ENCODE measurements at regions not wholly inside any gene's neighbourhood (a gene's known extent, or its start where the extent isn't known, plus 50 kb on each side); places are given as distances from the start of the nearest gene placed in this dataset.
"Not testable (repeated sequence)": the region's sequence is repeated elsewhere in the genome, so short reads cannot be mapped to it uniquely, and the experiment has no call there.

- Histone ChIP-seq H3K27ac (no peak overlapping the region), H3K36me3 (no peaks in the 10 kb centered on the region), H3K27me3 (no peaks in the 10 kb centered on the region), H3K9me3 (no peaks in the 10 kb centered on the region), H3K4me1 (no peaks in the 10 kb centered on the region), H3K4me3 (no peak overlapping the region)
- intact Hi-C loops (cut with DNase I; ENCODE audit: low total_unique reads) (no loop called here), in situ Hi-C loops (cut with MboI; ENCODE audit: low sequenced_read_pairs in 4 of 4) (no loop called here)
- DNase-seq (no peak), ATAC-seq (no peak)
- TF ChIP-seq POLR2A (IDR thresholded peaks at IDR 0.05) (no peak), CTCF (IDR thresholded peaks at IDR 0.05 in 4 of 5, conservative IDR thresholded peaks at IDR 0.05 in 1 of 5) (no peak)
These were observed 186.5 kb downstream of the HIPK3 start for GRCh38 chr11:33443684-33444083.

GRCh38 chr11:33438301-33438700, 181.1 kb downstream of the HIPK3 start:
- ATAC-seq (no peak), DNase-seq (no peak)
- no peaks in the 10 kb centered on the region for H3K27me3 ChIP-seq
- in situ Hi-C loops (cut with MboI; ENCODE audit: low sequenced_read_pairs in 4 of 4): no loop called here
- no peak for TF ChIP-seq POLR2A (IDR thresholded peaks at IDR 0.05)
- no peak for TF ChIP-seq CTCF (IDR thresholded peaks at IDR 0.05 in 4 of 5, conservative IDR thresholded peaks at IDR 0.05 in 1 of 5)
- H3K27ac ChIP-seq: no peak overlapping the region
- no peaks in the 10 kb centered on the region for H3K36me3 ChIP-seq
- intact Hi-C loops (cut with DNase I; ENCODE audit: low total_unique reads): no loop called here
- no peak overlapping the region for H3K4me3 ChIP-seq
- H3K9me3 ChIP-seq: peaks cover 0 to 8% (median 0%) of the 10 kb centered on the region in 3 donors
- H3K4me1 ChIP-seq: no peaks in the 10 kb centered on the region

DNA sequence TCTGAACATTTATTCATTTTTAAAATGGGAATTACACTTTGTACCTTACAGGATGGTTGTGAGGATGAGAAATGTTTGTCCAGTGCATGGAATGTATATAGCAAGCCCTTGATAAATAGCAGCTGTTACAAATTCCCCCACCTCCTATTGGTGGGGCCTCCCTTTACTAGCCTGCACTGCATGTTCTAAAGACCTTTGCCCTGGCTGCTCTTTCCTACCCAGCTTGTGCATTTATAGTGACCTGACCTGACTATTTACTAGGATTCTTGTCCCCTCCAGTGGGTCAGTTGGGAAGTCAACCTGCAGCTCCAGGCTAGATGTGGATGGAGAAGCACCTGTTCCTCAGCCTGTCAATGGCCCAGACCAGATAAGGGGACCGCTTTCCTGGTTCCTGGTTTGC, 180.3 kb downstream of the HIPK3 start:
- in situ Hi-C loops (cut with MboI; ENCODE audit: low sequenced_read_pairs in 4 of 4): no loop called here
- no peak for ATAC-seq
- TF ChIP-seq POLR2A (IDR thresholded peaks at IDR 0.05) (no peak), CTCF (IDR thresholded peaks at IDR 0.05 in 4 of 5, conservative IDR thresholded peaks at IDR 0.05 in 1 of 5) (no peak)
- H3K27me3 ChIP-seq: no peaks in the 10 kb centered on the region
- H3K4me1 ChIP-seq: no peaks in the 10 kb centered on the region
- no peak overlapping the region for H3K27ac ChIP-seq
- DNase-seq: no peak
- H3K4me3 ChIP-seq: no peak overlapping the region
- H3K36me3 ChIP-seq: no peaks in the 10 kb centered on the region
- peaks cover 0 to 8% (median 0%) of the 10 kb centered on the region in 3 donors for H3K9me3 ChIP-seq
- intact Hi-C loops (cut with DNase I; ENCODE audit: low total_unique reads): no loop called here

DNA sequence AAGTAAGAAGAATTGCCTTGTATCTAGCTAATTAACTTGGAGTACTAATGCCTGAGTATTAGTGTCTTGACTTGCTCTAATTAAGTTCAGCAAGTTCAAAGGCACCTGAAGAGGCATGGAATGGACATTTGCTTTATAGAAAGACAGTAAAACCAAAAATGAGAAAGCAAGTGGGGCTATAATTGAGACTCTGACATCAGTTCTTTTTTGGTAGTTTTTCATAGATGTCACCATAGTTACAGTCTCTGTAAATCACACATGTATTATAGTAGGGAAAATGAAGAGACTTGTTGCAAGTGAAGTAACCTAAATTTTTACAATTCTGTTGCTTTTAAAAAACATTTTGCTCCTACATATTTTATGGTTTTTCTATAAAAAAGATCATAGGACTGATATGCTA, 178.0 kb downstream of the HIPK3 start:
- H3K4me3 ChIP-seq: no peak overlapping the region
- no peak overlapping the region for H3K27ac ChIP-seq
- H3K9me3 ChIP-seq: peaks cover 0 to 8% (median 0%) of the 10 kb centered on the region in 3 donors
- intact Hi-C loops (cut with DNase I; ENCODE audit: low total_unique reads) (no loop called here), in situ Hi-C loops (cut with MboI; ENCODE audit: low sequenced_read_pairs in 4 of 4) (no loop called here)
- DNase-seq: no peak
- ATAC-seq: no peak
- TF ChIP-seq CTCF (IDR thresholded peaks at IDR 0.05 in 4 of 5, conservative IDR thresholded peaks at IDR 0.05 in 1 of 5): no peak
- TF ChIP-seq POLR2A (IDR thresholded peaks at IDR 0.05): no peak
- no peaks in the 10 kb centered on the region for H3K27me3 ChIP-seq
- no peaks in the 10 kb centered on the region for H3K36me3 ChIP-seq
- no peaks in the 10 kb centered on the region for H3K4me1 ChIP-seq

DNA sequence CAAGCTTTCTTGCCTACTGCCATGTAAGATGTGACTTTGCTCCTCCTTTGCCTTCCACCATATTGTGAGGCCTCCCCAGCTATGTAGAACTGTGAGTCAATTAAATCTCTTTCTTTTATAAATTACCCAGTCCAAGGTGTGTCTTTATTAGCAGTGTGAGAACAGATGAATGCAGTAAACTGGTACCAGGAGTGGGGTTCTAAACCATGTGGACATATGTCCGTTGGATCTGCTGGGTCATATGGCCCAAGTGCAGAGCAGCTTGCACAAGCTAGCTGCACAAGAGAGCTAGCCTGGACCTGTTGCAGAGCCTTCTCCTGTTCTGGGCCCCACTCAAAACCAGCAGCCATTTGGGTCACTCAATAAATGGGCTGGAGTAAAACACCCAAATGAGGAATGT, 177.1 kb downstream of the HIPK3 start:
- in situ Hi-C loops (cut with MboI; ENCODE audit: low sequenced_read_pairs in 4 of 4): no loop called here

DNA sequence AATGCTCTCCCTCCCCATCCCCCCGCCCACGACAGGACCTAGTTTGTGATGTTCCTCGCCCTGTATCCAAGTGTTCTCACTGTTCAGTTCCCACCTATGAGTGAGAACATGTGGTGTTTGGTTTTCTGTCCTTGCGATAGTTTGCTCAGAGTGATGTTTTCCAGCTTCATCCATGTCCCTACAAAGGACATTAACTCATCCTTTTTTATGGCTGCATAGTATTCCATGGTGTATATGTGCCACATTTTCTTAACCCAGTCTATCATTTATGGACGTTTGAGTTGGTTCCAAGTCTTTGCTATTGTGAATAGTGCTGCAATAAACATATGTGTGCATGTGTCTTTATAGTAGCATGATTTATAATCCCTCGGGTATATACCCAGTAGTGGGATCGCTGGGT, 171.3 kb downstream of the HIPK3 start:
- H3K9me3 ChIP-seq; in situ Hi-C loops (cut with MboI; ENCODE audit: low sequenced_read_pairs in 4 of 4); H3K36me3 ChIP-seq; intact Hi-C loops (cut with DNase I; ENCODE audit: low total_unique reads); ATAC-seq; H3K4me1 ChIP-seq; H3K27me3 ChIP-seq; DNase-seq; H3K27ac ChIP-seq; H3K4me3 ChIP-seq: not testable (repeated sequence)

More for the DNA sequence above, 177.1 kb downstream of the HIPK3 start:
- no peak for TF ChIP-seq POLR2A (IDR thresholded peaks at IDR 0.05)
- TF ChIP-seq CTCF (IDR thresholded peaks at IDR 0.05 in 4 of 5, conservative IDR thresholded peaks at IDR 0.05 in 1 of 5): no peak
- Histone ChIP-seq H3K27me3 (no peaks in the 10 kb centered on the region), H3K4me1 (no peaks in the 10 kb centered on the region), H3K36me3 (no peaks in the 10 kb centered on the region), H3K4me3 (no peak overlapping the region), H3K27ac (no peak overlapping the region), H3K9me3 (peaks cover 0 to 8% (median 0%) of the 10 kb centered on the region in 3 donors)
- DNase-seq: no peak
- no peak for ATAC-seq
- intact Hi-C loops (cut with DNase I; ENCODE audit: low total_unique reads): no loop called here

All from gastrocnemius medialis (tissue), 4 donors.